HepG2 (cell line): ENCODE measurements at regions not wholly inside any gene's neighbourhood (a gene's known extent, or its start where the extent isn't known, plus 50 kb on each side); places are given as distances from the start of the nearest gene placed in this dataset.

Experiments used
- ATAC-seq: fragments of 200-7000 bp; cut with Tn5 transposase; 3 replicates; pipeline ENCODE4 v1.9.1; 2020; ENCODE audit warnings: mild to moderate bottlenecking, moderate library complexity
- BruUV-seq: library from RNA; stranded (reverse); fragments of 400-500 nt; replicated peaks from 2 replicates; lab custom pipeline; 2021; lab: Mats Ljungman, UMichigan
- CTCF ChIA-PET: fragments of 300-600 bp; formaldehyde crosslinking; extraction: SDS; loops from one replicate; lab custom pipeline; 2021; ENCODE audit warnings: low total read pairs, inconsistent platforms, low intra/inter-chr PET ratio; lab: Yijun Ruan, JAX
- POLR2A ChIA-PET: fragments of 350-600 bp; sonication (Branson Sonifier 250); formaldehyde crosslinking; loops from one replicate; lab custom pipeline; 2020; ENCODE audit warnings: antibody characterized with exemption, inconsistent platforms; lab: Yijun Ruan, JAX
- DNase-seq: peaks from one replicate; pipeline ENCODE4 v3.0.0-alpha.2; 2015; ENCODE audit warnings: low spot score
- FAIRE-seq: peaks from 3 replicates; lab custom pipeline; 2011; peaks lifted over from hg19 to GRCh38; lab: Jason Lieb, UNC
- H2AFZ ChIP-seq: one replicate; pipeline ENCODE4 v1.6.1; 2011; ENCODE audit warnings: low read length, inconsistent platforms
- H3K27ac ChIP-seq: fragments of 300-600 bp; 3 replicates; pipeline ENCODE4 v1.8.0; 2011; ENCODE audit warnings: mixed run types, mild to moderate bottlenecking, mixed read lengths, low read length, inconsistent platforms; ENCODE audit not compliant: insufficient read depth; ENCODE audit errors: extremely low read length
- H3K27me3 ChIP-seq, 2 experiments: fragments of 200-600 bp in 1 of 2; 2 replicates in 1 of 2; 3 replicates in 1 of 2; pipeline versions ENCODE4 v1.6.0 to v1.8.0; 2011; ENCODE audit warnings: low read length in 2 of 2, mild to moderate bottlenecking in 2 of 2, moderate library complexity in 2 of 2, inconsistent platforms in 1 of 2; ENCODE audit not compliant: insufficient read depth in 2 of 2, control insufficient read depth in 1 of 2
- H3K36me3 ChIP-seq, 2 experiments: fragments of 200-600 bp in 1 of 2; replicated peaks in 1 of 2; 2 replicates in 1 of 2; 3 replicates in 1 of 2; pipeline versions ENCODE4 v1.5.1 to v1.8.0; 2011; ENCODE audit warnings: low read length in 2 of 2, inconsistent platforms in 1 of 2; ENCODE audit not compliant: insufficient read depth in 2 of 2, control insufficient read depth in 1 of 2
- H3K4me1 ChIP-seq: 2 replicates; pipeline ENCODE4 v1.5.1; 2012; ENCODE audit warnings: low read length, inconsistent platforms; ENCODE audit not compliant: insufficient read depth
- H3K4me2 ChIP-seq: 2 replicates; pipeline ENCODE4 v1.6.0; 2011; ENCODE audit warnings: low read depth, low read length, inconsistent platforms
- H3K4me3 ChIP-seq, 3 experiments: fragments of 200-600 bp in 1 of 3; sonication (generic), shearing (Covaris generic) in 1 of 3; replicated peaks in 1 of 3; 2 replicates each; pipeline ENCODE4 v1.5.1; 2011 to 2016; ENCODE audit warnings: low read length in 3 of 3, inconsistent platforms in 2 of 3, low read depth in 2 of 3, mild to moderate bottlenecking in 2 of 3, control low read depth in 1 of 3, mixed read lengths in 1 of 3; ENCODE audit not compliant: insufficient read depth in 1 of 3
- H3K79me2 ChIP-seq: one replicate; pipeline ENCODE4 v1.6.1; 2011; ENCODE audit warnings: low read length, inconsistent platforms; ENCODE audit not compliant: insufficient read depth
- H3K9ac ChIP-seq: 2 replicates; pipeline ENCODE4 v1.6.0; 2011; ENCODE audit warnings: mild to moderate bottlenecking, low read depth, low read length, inconsistent platforms; ENCODE audit not compliant: insufficient read depth
- H3K9me3 ChIP-seq: 2 replicates; pipeline ENCODE4 v1.5.1; 2012; ENCODE audit warnings: mild to moderate bottlenecking, low read length
- H4K20me1 ChIP-seq: 2 replicates; pipeline ENCODE4 v1.6.0; 2011; ENCODE audit warnings: inconsistent platforms, mild to moderate bottlenecking, low read length, moderate library complexity; ENCODE audit not compliant: insufficient read depth
- ARNT2 ChIP-seq: sonication (generic); formaldehyde crosslinking; IDR thresholded peaks from 2 replicates; pipeline ENCODE4 v1.8.0; 2022; ENCODE audit warnings: mild to moderate bottlenecking, low read depth, missing genetic modification reagents, moderate library complexity
- ATF7 ChIP-seq, 2 experiments: fragments of 450-650 bp in 1 of 2; sonication (generic) in 1 of 2; formaldehyde crosslinking in 1 of 2; IDR thresholded peaks; 2 replicates each; pipeline versions ENCODE4 v1.4.0 to v1.6.1; 2016 to 2020; ENCODE audit warnings: antibody characterized with exemption in 1 of 2, mild to moderate bottlenecking in 1 of 2, missing genetic modification reagents in 1 of 2
- GATAD2A ChIP-seq: IDR thresholded peaks from 2 replicates; pipeline ENCODE4 v1.6.1; 2016
- NR3C1 ChIP-seq: sonication (generic); formaldehyde crosslinking; IDR thresholded peaks from 2 replicates; pipeline ENCODE4 v1.4.0; 2020; ENCODE audit warnings: missing genetic modification reagents
- RNF2 ChIP-seq: fragments of 450-650 bp; conservative IDR thresholded peaks from 2 replicates; pipeline ENCODE4 v1.6.1; 2016; ENCODE audit warnings: low read depth
- TEF ChIP-seq: sonication (generic); formaldehyde crosslinking; IDR thresholded peaks from 2 replicates; pipeline ENCODE4 v1.5.0; 2020; ENCODE audit warnings: missing genetic modification reagents
- TOPORS ChIP-seq: sonication (generic); formaldehyde crosslinking; IDR thresholded peaks from 2 replicates; pipeline ENCODE4 v1.8.0; 2023; ENCODE audit warnings: mild to moderate bottlenecking, missing genetic modification reagents
- ZMAT5 ChIP-seq: sonication (generic); formaldehyde crosslinking; IDR thresholded peaks from 2 replicates; pipeline ENCODE4 v1.5.0; 2020; ENCODE audit warnings: mild to moderate bottlenecking, low read depth, missing genetic modification reagents, borderline replicate concordance
- ZNF24 ChIP-seq: fragments of 450-650 bp; IDR thresholded peaks from 2 replicates; pipeline ENCODE4 v1.6.1; 2017; ENCODE audit warnings: antibody characterized with exemption, mild to moderate bottlenecking
- ZNF552 ChIP-seq: sonication (generic); formaldehyde crosslinking; IDR thresholded peaks from 2 replicates; pipeline ENCODE4 v1.9.0; 2022; ENCODE audit warnings: missing genetic modification reagents, mild to moderate bottlenecking, borderline replicate concordance
- ZNF746 ChIP-seq: sonication (generic); formaldehyde crosslinking; IDR thresholded peaks from 2 replicates; pipeline ENCODE4 v1.8.0; 2022; ENCODE audit warnings: mild to moderate bottlenecking, missing genetic modification reagents
- ZNF75D ChIP-seq: sonication (generic); formaldehyde crosslinking; IDR thresholded peaks from 2 replicates; pipeline ENCODE4 v1.8.1; 2023; ENCODE audit warnings: missing genetic modification reagents, mild to moderate bottlenecking, borderline replicate concordance
- WGBS: methylation state at CpG from one replicate; pipeline ENCODE4 v1.1.6; 2017; ENCODE audit warnings: low lambda C conversion rate; 5-methylcytosine and 5-hydroxymethylcytosine counted together
- in situ Hi-C: cut with HindIII; loops from 2 replicates; pipeline ENCODE4 v1.10.0; 2017; ENCODE audit warnings: low pct_unique_long_range_greater_than_20kb; ENCODE audit not compliant: extremely low pct_ligation_motif_present
- intact Hi-C: fragments of 100-400 bp; cut with micrococcal nuclease; formaldehyde crosslinking; loops from one replicate; pipeline ENCODE4 v1.10.0; 2022; ENCODE audit not compliant: unreplicated experiment
- TF ChIP-seq, protein P1 (sequence below): sonication (generic); formaldehyde crosslinking; IDR thresholded peaks from 2 replicates; pipeline ENCODE4 v1.4.0; 2020; ENCODE audit warnings: mild to moderate bottlenecking, missing genetic modification reagents
- TF ChIP-seq, protein P2 (sequence below): sonication (generic); formaldehyde crosslinking; IDR thresholded peaks from 2 replicates; pipeline ENCODE4 v1.9.0; 2022; ENCODE audit warnings: low read depth, missing genetic modification reagents
- TF ChIP-seq, protein P3 (sequence below): sonication (generic); formaldehyde crosslinking; IDR thresholded peaks from 2 replicates; pipeline ENCODE4 v1.5.1; 2020; ENCODE audit warnings: mild to moderate bottlenecking, missing genetic modification reagents, moderate library complexity

DNA sequence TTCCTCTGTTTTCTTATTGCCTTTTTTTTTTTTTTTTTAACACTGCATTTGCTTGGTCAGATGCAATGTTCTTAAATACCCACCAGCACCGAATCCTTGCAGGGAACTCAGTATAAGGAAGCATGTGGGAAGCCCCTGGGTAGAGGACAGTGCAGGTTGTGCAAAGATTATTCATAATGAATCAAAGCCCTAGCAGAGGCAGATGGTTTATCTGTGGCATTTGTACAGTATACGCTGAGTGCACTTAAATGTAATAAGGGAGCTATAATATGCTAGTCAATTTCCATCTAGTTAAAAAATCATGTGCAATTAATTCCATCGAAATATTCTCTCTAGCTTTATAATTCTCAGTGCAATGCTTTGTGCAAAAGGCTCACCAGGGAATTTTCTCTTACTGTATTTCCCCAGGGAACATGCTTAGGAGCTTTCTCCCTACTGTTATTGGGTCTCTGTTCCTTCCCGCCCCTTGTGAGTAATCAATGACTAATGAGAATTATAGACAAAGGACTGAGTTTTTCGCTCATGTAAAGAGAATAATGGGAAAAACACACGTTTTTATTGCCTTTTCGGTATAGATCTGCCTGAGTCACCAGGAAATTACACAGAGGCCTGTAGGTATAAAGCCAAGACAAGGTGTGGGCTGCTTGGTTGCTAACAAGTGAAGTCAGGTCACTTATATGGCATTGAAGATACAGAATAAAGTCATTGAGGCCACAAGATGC lies 1214.3 kb upstream of the TMEM132C start (continued):
- TF ChIP-seq NR3C1 (CRISPR knock-in tag) (no peak), ZNF75D (CRISPR knock-in tag) (no peak), TEF (CRISPR knock-in tag) (no peak), ARNT2 (CRISPR knock-in tag) (no peak), RNF2 (no peak)
- TF ChIP-seq, protein P1, sequence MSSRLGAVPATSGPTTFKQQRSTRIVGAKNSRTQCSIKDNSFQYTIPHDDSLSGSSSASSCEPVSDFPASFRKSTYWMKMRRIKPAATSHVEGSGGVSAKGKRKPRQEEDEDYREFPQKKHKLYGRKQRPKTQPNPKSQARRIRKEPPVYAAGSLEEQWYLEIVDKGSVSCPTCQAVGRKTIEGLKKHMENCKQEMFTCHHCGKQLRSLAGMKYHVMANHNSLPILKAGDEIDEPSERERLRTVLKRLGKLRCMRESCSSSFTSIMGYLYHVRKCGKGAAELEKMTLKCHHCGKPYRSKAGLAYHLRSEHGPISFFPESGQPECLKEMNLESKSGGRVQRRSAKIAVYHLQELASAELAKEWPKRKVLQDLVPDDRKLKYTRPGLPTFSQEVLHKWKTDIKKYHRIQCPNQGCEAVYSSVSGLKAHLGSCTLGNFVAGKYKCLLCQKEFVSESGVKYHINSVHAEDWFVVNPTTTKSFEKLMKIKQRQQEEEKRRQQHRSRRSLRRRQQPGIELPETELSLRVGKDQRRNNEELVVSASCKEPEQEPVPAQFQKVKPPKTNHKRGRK, result no peak

DNA sequence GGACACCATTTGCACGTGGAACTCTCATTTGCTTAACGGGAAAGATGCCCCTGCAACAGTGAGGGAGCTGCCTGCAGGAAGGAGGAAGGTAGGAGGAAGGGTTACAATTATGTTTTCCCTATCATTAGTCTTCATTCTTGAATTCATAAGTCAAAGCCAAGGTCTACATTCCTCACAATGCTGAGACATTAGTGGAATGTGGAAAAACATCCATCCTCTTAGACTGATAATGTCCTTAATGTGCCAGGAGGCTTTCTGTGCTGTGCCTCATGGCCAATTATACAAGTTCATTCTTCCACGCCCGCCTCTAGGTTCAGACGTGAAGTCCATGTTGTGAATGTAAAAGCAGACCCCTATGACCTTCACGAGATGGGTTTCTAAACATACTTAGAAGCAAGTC lies 1212.4 kb upstream of the TMEM132C start:
- no peaks in the 10 kb centered on the region for H3K79me2 ChIP-seq
- TF ChIP-seq ATF7 (IDR thresholded peaks at IDR 0.05), result no peak
- no peak for TF ChIP-seq ATF7 (CRISPR knock-in tag; IDR thresholded peaks at IDR 0.05)
- no peak for TF ChIP-seq ZNF746 (CRISPR knock-in tag)
- TF ChIP-seq ZMAT5 (CRISPR knock-in tag), result no peak
- TF ChIP-seq, protein P2, sequence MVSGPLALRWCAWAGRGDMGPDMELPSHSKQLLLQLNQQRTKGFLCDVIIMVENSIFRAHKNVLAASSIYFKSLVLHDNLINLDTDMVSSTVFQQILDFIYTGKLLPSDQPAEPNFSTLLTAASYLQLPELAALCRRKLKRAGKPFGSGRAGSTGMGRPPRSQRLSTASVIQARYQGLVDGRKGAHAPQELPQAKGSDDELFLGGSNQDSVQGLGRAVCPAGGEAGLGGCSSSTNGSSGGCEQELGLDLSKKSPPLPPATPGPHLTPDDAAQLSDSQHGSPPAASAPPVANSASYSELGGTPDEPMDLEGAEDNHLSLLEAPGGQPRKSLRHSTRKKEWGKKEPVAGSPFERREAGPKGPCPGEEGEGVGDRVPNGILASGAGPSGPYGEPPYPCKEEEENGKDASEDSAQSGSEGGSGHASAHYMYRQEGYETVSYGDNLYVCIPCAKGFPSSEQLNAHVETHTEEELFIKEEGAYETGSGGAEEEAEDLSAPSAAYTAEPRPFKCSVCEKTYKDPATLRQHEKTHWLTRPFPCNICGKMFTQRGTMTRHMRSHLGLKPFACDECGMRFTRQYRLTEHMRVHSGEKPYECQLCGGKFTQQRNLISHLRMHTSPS (CRISPR knock-in tag), result no peak
- TF ChIP-seq ZNF552 (CRISPR knock-in tag), result no peak
- TF ChIP-seq, protein P3, sequence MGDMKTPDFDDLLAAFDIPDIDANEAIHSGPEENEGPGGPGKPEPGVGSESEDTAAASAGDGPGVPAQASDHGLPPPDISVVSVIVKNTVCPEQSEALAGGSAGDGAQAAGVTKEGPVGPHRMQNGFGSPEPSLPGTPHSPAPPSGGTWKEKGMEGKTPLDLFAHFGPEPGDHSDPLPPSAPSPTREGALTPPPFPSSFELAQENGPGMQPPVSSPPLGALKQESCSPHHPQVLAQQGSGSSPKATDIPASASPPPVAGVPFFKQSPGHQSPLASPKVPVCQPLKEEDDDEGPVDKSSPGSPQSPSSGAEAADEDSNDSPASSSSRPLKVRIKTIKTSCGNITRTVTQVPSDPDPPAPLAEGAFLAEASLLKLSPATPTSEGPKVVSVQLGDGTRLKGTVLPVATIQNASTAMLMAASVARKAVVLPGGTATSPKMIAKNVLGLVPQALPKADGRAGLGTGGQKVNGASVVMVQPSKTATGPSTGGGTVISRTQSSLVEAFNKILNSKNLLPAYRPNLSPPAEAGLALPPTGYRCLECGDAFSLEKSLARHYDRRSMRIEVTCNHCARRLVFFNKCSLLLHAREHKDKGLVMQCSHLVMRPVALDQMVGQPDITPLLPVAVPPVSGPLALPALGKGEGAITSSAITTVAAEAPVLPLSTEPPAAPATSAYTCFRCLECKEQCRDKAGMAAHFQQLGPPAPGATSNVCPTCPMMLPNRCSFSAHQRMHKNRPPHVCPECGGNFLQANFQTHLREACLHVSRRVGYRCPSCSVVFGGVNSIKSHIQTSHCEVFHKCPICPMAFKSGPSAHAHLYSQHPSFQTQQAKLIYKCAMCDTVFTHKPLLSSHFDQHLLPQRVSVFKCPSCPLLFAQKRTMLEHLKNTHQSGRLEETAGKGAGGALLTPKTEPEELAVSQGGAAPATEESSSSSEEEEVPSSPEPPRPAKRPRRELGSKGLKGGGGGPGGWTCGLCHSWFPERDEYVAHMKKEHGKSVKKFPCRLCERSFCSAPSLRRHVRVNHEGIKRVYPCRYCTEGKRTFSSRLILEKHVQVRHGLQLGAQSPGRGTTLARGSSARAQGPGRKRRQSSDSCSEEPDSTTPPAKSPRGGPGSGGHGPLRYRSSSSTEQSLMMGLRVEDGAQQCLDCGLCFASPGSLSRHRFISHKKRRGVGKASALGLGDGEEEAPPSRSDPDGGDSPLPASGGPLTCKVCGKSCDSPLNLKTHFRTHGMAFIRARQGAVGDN, result no peak
- no peak for TF ChIP-seq TOPORS
- no peak for TF ChIP-seq GATAD2A (CRISPR knock-in tag)
- TF ChIP-seq ZNF24, result no peak

More for the DNA sequence above, 1212.4 kb upstream of the TMEM132C start:
- WGBS, result 10% methylated on average over 4 of the region's 6 CpGs
- Histone ChIP-seq H3K36me3 (no peaks in the 10 kb centered on the region), H3K4me1 (no peaks in the 10 kb centered on the region), H3K27me3 (no peaks in the 10 kb centered on the region), H3K4me3 (no peak overlapping the region), H3K27ac (no peak overlapping the region), H3K9ac (no peak overlapping the region), H2AFZ (no peak overlapping the region), H3K9me3 (peaks cover 9% of the 10 kb centered on the region), H3K4me2 (no peak overlapping the region), H4K20me1 (no peaks in the 10 kb centered on the region)
- FAIRE-seq (no peak), DNase-seq (no peak), ATAC-seq (no peak)
- in situ Hi-C loops, result no loop called here
- POLR2A ChIA-PET, result no interaction called here
- intact Hi-C loops, result no loop called here
- CTCF ChIA-PET, result no interaction called here
- BruUV-seq, result no TSS peak
